CD4-positive, CD25-positive, alpha-beta regulatory T cell (primary cell): ENCODE measurements at regions not wholly inside any gene's neighbourhood (a gene's known extent, or its start where the extent isn't known, plus 50 kb on each side); places are given as distances from the start of the nearest gene placed in this dataset.

ENCODE experiments used
- ATAC-seq, 2 donors: fragments of 150-1000 bp; cut with Tn5 transposase; one replicate each; pipeline ENCODE4 v1.10.0; 2021; ENCODE audit warnings: low read depth in 2 of 2, moderate number of reproducible peaks in 2 of 2, moderate library complexity in 1 of 2
- DNase-seq, 3 donors: peaks; one replicate each; pipeline versions ENCODE4 v3.0.0 to v3.0.0-alpha.2; 2012 to 2022; ENCODE audit warnings: mixed read lengths in 1 of 3
- H3K27ac ChIP-seq: one replicate; pipeline ENCODE4 v1.7.0; 2013; ENCODE audit warnings: mild to moderate bottlenecking, low read length; ENCODE audit not compliant: insufficient read depth, poor library complexity, severe bottlenecking
- H3K27me3 ChIP-seq: one replicate; pipeline ENCODE4 v1.7.0; 2013; ENCODE audit warnings: low read length; ENCODE audit not compliant: control insufficient read depth, insufficient read depth
- H3K36me3 ChIP-seq: one replicate; pipeline ENCODE4 v1.7.0; 2013; ENCODE audit warnings: mild to moderate bottlenecking, low read length, moderate library complexity; ENCODE audit not compliant: control insufficient read depth, insufficient read depth
- H3K4me1 ChIP-seq: 2 replicates; pipeline ENCODE4 v1.7.0; 2013; ENCODE audit warnings: mild to moderate bottlenecking, low read length; ENCODE audit not compliant: insufficient read depth, control insufficient read depth, poor library complexity, severe bottlenecking
- H3K4me3 ChIP-seq: one replicate; pipeline ENCODE4 v1.7.0; 2013; ENCODE audit warnings: low read depth, mild to moderate bottlenecking, low read length, moderate library complexity
- H3K9me3 ChIP-seq, 2 experiments: 1 replicate in 1 of 2; 2 replicates in 1 of 2; pipeline ENCODE4 v1.7.0; 2013; ENCODE audit warnings: low read length in 2 of 2, mild to moderate bottlenecking in 1 of 2, moderate library complexity in 1 of 2; ENCODE audit not compliant: control insufficient read depth in 2 of 2
- H3K27ac Mint-ChIP-seq, 3 donors: one replicate each; pipeline ENCODE4 v1.8.0; 2020 to 2022; ENCODE audit warnings: mild to moderate bottlenecking in 3 of 3, mixed read lengths in 3 of 3, moderate library complexity in 2 of 3
- H3K27me3 Mint-ChIP-seq: one replicate; pipeline ENCODE4 v1.8.0; 2022; ENCODE audit warnings: mild to moderate bottlenecking, mixed read lengths
- H3K36me3 Mint-ChIP-seq: one replicate; pipeline ENCODE4 v1.8.0; 2020; ENCODE audit warnings: mixed read lengths
- H3K4me1 Mint-ChIP-seq, 4 donors: one replicate each; pipeline ENCODE4 v1.8.0; 2020 to 2022; ENCODE audit warnings: mixed read lengths in 4 of 4, mild to moderate bottlenecking in 1 of 4
- H3K4me3 Mint-ChIP-seq, 4 donors: one replicate each; pipeline ENCODE4 v1.8.0; 2020 to 2022; ENCODE audit warnings: mild to moderate bottlenecking in 4 of 4, mixed read lengths in 4 of 4, moderate library complexity in 3 of 4
- H3K9me3 Mint-ChIP-seq, 7 donors: one replicate each; pipeline ENCODE4 v1.8.0; 2020 to 2022; ENCODE audit warnings: mixed read lengths in 7 of 7, mild to moderate bottlenecking in 3 of 7, moderate library complexity in 2 of 7

- no peaks in the 10 kb centered on the region for H3K9me3 ChIP-seq
- H3K4me1 Mint-ChIP-seq, result no peaks in the 10 kb centered on the region
- H3K27ac Mint-ChIP-seq, result no peak overlapping the region
- H3K4me3 ChIP-seq, result no peak overlapping the region
- H3K36me3 ChIP-seq, result no peaks in the 10 kb centered on the region
- H3K27ac ChIP-seq, result no peak overlapping the region
- H3K4me3 Mint-ChIP-seq, result no peak overlapping the region
- ATAC-seq (no peak), DNase-seq (no peak)
- H3K36me3 Mint-ChIP-seq, result no peaks in the 10 kb centered on the region
- H3K9me3 Mint-ChIP-seq, result no peaks in the 10 kb centered on the region
- no peaks in the 10 kb centered on the region for H3K27me3 Mint-ChIP-seq
- no peaks in the 10 kb centered on the region for H3K4me1 ChIP-seq
- H3K27me3 ChIP-seq, result no peaks in the 10 kb centered on the region
These were observed 245.3 kb downstream of the ZNF621 start for GRCh38 chr3:40770061-40770460.

GRCh38 chr3:40771112-40771511 lies 246.4 kb downstream of the ZNF621 start:
- no peaks in the 10 kb centered on the region for H3K36me3 Mint-ChIP-seq
- H3K4me1 Mint-ChIP-seq, result no peaks in the 10 kb centered on the region
- H3K27ac Mint-ChIP-seq, result no peak overlapping the region
- no peaks in the 10 kb centered on the region for H3K9me3 Mint-ChIP-seq
- no peaks in the 10 kb centered on the region for H3K27me3 ChIP-seq
- H3K27me3 Mint-ChIP-seq, result no peaks in the 10 kb centered on the region
- H3K36me3 ChIP-seq, result no peaks in the 10 kb centered on the region
- H3K9me3 ChIP-seq, result no peaks in the 10 kb centered on the region
- no peak overlapping the region for H3K4me3 ChIP-seq
- ATAC-seq (no peak), DNase-seq (no peak)
- H3K27ac ChIP-seq, result no peak overlapping the region
- H3K4me3 Mint-ChIP-seq, result no peak overlapping the region
- no peaks in the 10 kb centered on the region for H3K4me1 ChIP-seq

- H3K36me3 ChIP-seq, result no peaks in the 10 kb centered on the region
- DNase-seq (no peak), ATAC-seq (no peak)
- H3K36me3 Mint-ChIP-seq, result no peaks in the 10 kb centered on the region
- H3K27me3 Mint-ChIP-seq, result no peaks in the 10 kb centered on the region
- H3K4me3 ChIP-seq, result no peak overlapping the region
- H3K9me3 ChIP-seq, result no peaks in the 10 kb centered on the region
- no peaks in the 10 kb centered on the region for H3K9me3 Mint-ChIP-seq
- no peaks in the 10 kb centered on the region for H3K27me3 ChIP-seq
- H3K4me1 Mint-ChIP-seq, result no peaks in the 10 kb centered on the region
- H3K4me3 Mint-ChIP-seq, result no peak overlapping the region
- no peak overlapping the region for H3K27ac ChIP-seq
- no peaks in the 10 kb centered on the region for H3K4me1 ChIP-seq
- H3K27ac Mint-ChIP-seq, result no peak overlapping the region
These were observed 254.3 kb downstream of the ZNF621 start for GRCh38 chr3:40779039-40779438.

- peaks cover 2% of the 10 kb centered on the region for H3K27me3 Mint-ChIP-seq
- Histone ChIP-seq H3K4me1 (no peaks in the 10 kb centered on the region), H3K36me3 (no peaks in the 10 kb centered on the region), H3K9me3 (no peaks in the 10 kb centered on the region), H3K27me3 (no peaks in the 10 kb centered on the region), H3K27ac (no peak overlapping the region), H3K4me3 (no peak overlapping the region)
- ATAC-seq (no peak), DNase-seq (no peak)
- no peak overlapping the region for H3K4me3 Mint-ChIP-seq
- no peaks in the 10 kb centered on the region for H3K4me1 Mint-ChIP-seq
- H3K27ac Mint-ChIP-seq, result peak overlapping the region in 1 of 3 donors; percentile 23
- H3K36me3 Mint-ChIP-seq, result no peaks in the 10 kb centered on the region
- H3K9me3 Mint-ChIP-seq, result no peaks in the 10 kb centered on the region
These were observed 255.6 kb downstream of the ZNF621 start for GRCh38 chr3:40780291-40780924.

GRCh38 chr3:40780925-40781406 lies 256.2 kb downstream of the ZNF621 start:
- H3K9me3 ChIP-seq, result no peaks in the 10 kb centered on the region
- no peaks in the 10 kb centered on the region for H3K4me1 ChIP-seq
- H3K4me3 ChIP-seq, result no peak overlapping the region
- DNase-seq, result no peak
- no peaks in the 10 kb centered on the region for H3K36me3 ChIP-seq
- Mint-ChIP-seq H3K27me3 (peaks cover 5% of the 10 kb centered on the region), H3K4me3 (no peak overlapping the region), H3K36me3 (no peaks in the 10 kb centered on the region), H3K4me1 (no peaks in the 10 kb centered on the region), H3K9me3 (no peaks in the 10 kb centered on the region), H3K27ac (no peak overlapping the region)
- no peak for ATAC-seq
- H3K27me3 ChIP-seq, result no peaks in the 10 kb centered on the region
- H3K27ac ChIP-seq, result no peak overlapping the region

GRCh38 chr3:40782111-40782721 lies 257.5 kb downstream of the ZNF621 start:
- H3K27ac Mint-ChIP-seq, result no peak overlapping the region
- no peaks in the 10 kb centered on the region for H3K36me3 ChIP-seq
- H3K27me3 ChIP-seq, result no peaks in the 10 kb centered on the region
- H3K4me1 Mint-ChIP-seq, result no peaks in the 10 kb centered on the region
- H3K4me3 ChIP-seq, result no peak overlapping the region
- no peaks in the 10 kb centered on the region for H3K4me1 ChIP-seq
- H3K4me3 Mint-ChIP-seq, result no peak overlapping the region
- peaks cover 0 to 5% (median 0%) of the 10 kb centered on the region in 7 donors for H3K9me3 Mint-ChIP-seq
- no peaks in the 10 kb centered on the region for H3K36me3 Mint-ChIP-seq
- ATAC-seq (no peak), DNase-seq (no peak)
- H3K27me3 Mint-ChIP-seq, result peaks cover 5% of the 10 kb centered on the region
- H3K27ac ChIP-seq, result no peak overlapping the region
- H3K9me3 ChIP-seq, result no peaks in the 10 kb centered on the region

GRCh38 chr3:40790746-40791145 lies 266.0 kb downstream of the ZNF621 start:
- no peaks in the 10 kb centered on the region for H3K36me3 Mint-ChIP-seq
- H3K4me1 ChIP-seq, result no peaks in the 10 kb centered on the region
- peaks cover 5% of the 10 kb centered on the region for H3K27me3 ChIP-seq
- no peak overlapping the region for H3K4me3 Mint-ChIP-seq
- H3K4me1 Mint-ChIP-seq, result no peaks in the 10 kb centered on the region
- H3K27me3 Mint-ChIP-seq, result peaks cover 2% of the 10 kb centered on the region
- H3K27ac Mint-ChIP-seq, result no peak overlapping the region
- H3K27ac ChIP-seq, result no peak overlapping the region
- DNase-seq (no peak), ATAC-seq (no peak)
- H3K9me3 Mint-ChIP-seq, result peaks cover 0 to 15% (median 4%) of the 10 kb centered on the region in 7 donors
- no peaks in the 10 kb centered on the region for H3K36me3 ChIP-seq
- H3K4me3 ChIP-seq, result no peak overlapping the region
- no peaks in the 10 kb centered on the region for H3K9me3 ChIP-seq

- H3K27me3 Mint-ChIP-seq, result peaks cover 10% of the 10 kb centered on the region
- no peak for ATAC-seq
These were observed 269.0 kb downstream of the ZNF621 start for GRCh38 chr3:40793730-40794129.

More at GRCh38 chr3:40793730-40794129, 269.0 kb downstream of the ZNF621 start:
- Mint-ChIP-seq H3K27ac (no peak overlapping the region), H3K36me3 (no peaks in the 10 kb centered on the region), H3K4me3 (no peak overlapping the region), H3K9me3 (peaks cover 0 to 8% (median 2%) of the 10 kb centered on the region in 7 donors), H3K4me1 (no peaks in the 10 kb centered on the region)
- no peaks in the 10 kb centered on the region for H3K36me3 ChIP-seq
- H3K9me3 ChIP-seq, result no peaks in the 10 kb centered on the region
- H3K4me1 ChIP-seq, result no peaks in the 10 kb centered on the region
- H3K4me3 ChIP-seq, result no peak overlapping the region
- H3K27ac ChIP-seq, result no peak overlapping the region
- DNase-seq, result no peak
- peaks cover 5% of the 10 kb centered on the region for H3K27me3 ChIP-seq
